ENCODE measurements at regions not wholly inside any gene's neighbourhood (a gene's known extent, or its start where the extent isn't known, plus 50 kb on each side); places are given as distances from the start of the nearest gene placed in this dataset.

DNA sequence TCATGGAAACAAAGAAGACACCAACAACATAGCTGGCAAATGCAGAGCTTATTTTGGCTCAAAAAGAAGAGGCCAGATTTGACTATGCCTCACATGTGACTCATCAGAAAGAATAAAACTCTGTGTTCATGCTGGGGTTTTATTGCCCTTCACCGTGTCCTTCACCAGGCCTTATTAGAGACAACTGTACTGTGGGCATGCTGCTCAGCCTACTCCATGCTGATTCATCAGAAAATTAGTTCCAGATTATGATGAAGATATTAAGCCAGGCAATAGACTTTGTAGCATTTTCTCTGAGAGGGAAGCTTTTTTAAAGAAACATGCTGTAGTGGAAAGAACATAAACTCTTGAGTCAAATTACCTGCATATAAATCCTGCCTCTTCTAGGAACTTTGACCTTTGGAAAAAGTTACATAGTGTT lies 89.8 kb downstream of the CYB561 start (continued):
- no peak for TF ChIP-seq ZNF114 (CRISPR knock-in tag; IDR thresholded peaks at IDR 0.05)
- TF ChIP-seq, protein P1, sequence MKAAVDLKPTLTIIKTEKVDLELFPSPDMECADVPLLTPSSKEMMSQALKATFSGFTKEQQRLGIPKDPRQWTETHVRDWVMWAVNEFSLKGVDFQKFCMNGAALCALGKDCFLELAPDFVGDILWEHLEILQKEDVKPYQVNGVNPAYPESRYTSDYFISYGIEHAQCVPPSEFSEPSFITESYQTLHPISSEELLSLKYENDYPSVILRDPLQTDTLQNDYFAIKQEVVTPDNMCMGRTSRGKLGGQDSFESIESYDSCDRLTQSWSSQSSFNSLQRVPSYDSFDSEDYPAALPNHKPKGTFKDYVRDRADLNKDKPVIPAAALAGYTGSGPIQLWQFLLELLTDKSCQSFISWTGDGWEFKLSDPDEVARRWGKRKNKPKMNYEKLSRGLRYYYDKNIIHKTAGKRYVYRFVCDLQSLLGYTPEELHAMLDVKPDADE (IDR thresholded peaks at IDR 0.05): no peak
- TF ChIP-seq EZH2 (IDR thresholded peaks at IDR 0.05; ENCODE audit: low read depth, unreplicated experiment): no peak
- no peak for TF ChIP-seq ZNF331 (CRISPR knock-in tag; IDR thresholded peaks at IDR 0.05; ENCODE audit: low read depth)

DNA sequence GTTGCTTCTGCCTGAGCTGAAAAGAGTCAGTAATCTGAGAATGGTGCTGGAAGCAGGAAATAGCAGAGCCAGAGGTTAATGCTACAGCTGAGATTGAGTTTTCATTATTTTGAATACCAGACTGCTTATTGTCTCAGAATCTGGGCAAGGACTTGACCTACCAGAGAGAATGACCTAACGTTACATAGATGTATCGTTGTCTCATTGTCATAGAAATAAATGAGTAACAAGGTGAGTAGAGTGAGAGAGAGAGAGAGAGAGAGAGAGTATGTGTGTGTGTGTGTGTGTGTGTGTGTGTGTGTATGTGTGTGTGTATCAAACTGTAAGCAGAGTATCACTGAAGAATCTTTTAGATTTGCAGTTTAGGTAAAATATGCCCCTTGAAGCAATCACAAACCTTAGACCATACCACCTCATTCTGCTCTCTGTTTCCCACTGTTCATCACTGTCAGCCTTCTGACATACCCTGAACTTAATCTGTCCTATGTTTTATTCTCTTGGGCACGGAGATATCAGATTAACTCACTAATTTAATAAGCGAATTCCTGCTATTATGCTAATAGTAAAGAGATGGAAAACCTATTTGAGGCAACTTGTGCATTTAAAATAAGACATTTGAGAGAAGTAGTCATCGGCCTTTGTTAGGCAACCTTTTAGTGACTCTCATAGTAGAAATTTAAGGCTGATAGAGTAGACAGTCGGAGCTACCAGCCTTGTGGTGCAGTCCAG lies 87.8 kb downstream of the CYB561 start:
- Histone ChIP-seq H3K9me2 (ENCODE audit: insufficient read depth) (0 out of 2 replicates have a peak, but pooled peaks cover 2% of the 10 kb centered on the region), H3K36me3 (ENCODE audit: insufficient read depth) (no peaks in the 10 kb centered on the region), H3K27ac (ENCODE audit: low read depth) (no peak overlapping the region), H3K4me3 (no peak overlapping the region), H2AFZ (no peak overlapping the region), H3K4me2 (no peak overlapping the region), H3K4me1 (ENCODE audit: insufficient read depth) (no peaks in the 10 kb centered on the region), H3F3A (replicated peaks; ENCODE audit: low read depth) (no peaks in the 10 kb centered on the region), H4K20me1 (replicated peaks; ENCODE audit: insufficient read depth) (no peaks in the 10 kb centered on the region), H3K79me2 (replicated peaks; ENCODE audit: insufficient read depth) (no peaks in the 10 kb centered on the region), H3K27me3 (ENCODE audit: insufficient read depth) (no peaks in the 10 kb centered on the region)
- peaks cover 6% of the 10 kb centered on the region; the same call in 2 of the 3 replicates for H3K9me3 Mint-ChIP-seq
- no peaks in the 10 kb centered on the region for H3K4me1 Mint-ChIP-seq
- DNase-seq (ENCODE audit: low spot score): no peak
- ATAC-seq: no peak
- no peak for TF ChIP-seq JUNB (IDR thresholded peaks at IDR 0.05; ENCODE audit: unreplicated experiment)
- TF ChIP-seq POLR2AphosphoS5 (IDR thresholded peaks at IDR 0.05; ENCODE audit: low read depth): no peak
- no peak overlapping the region for H3K27ac Mint-ChIP-seq
- H3K27me3 Mint-ChIP-seq (ENCODE audit: insufficient read depth, low read depth, poor library complexity): peaks cover 1% of the 10 kb centered on the region
- H3K36me3 Mint-ChIP-seq (ENCODE audit: low read depth): peaks cover 7% of the 10 kb centered on the region; the same call in 2 of the 3 replicates
- H3K4me3 Mint-ChIP-seq: no peak overlapping the region

DNA sequence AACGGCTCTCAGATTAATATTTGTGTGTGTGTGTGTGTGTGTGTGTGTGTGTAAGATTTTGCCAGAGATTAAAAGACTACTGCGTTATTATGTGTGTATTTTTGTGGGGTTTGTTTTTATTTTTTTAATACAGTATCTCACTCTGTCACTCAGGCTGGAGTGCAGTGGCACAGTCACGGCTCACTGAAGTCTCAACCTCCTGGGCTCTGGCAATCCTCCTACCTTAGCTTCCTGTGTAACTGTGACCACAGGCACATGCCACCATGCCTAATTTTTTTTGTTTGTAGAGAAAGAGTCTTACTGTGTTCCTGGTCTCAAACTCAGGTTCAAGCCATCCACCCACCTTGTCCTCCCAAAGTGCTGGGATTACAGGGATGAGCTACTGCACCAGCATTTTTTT lies 87.2 kb downstream of the CYB561 start:
- H3K36me3 ChIP-seq (ENCODE audit: insufficient read depth): no peaks in the 10 kb centered on the region
- no peaks in the 10 kb centered on the region for H3F3A ChIP-seq (replicated peaks; ENCODE audit: low read depth)
- DNase-seq (ENCODE audit: low spot score): no peak
- no peak overlapping the region for H3K4me3 ChIP-seq
- H3K4me3 Mint-ChIP-seq: no peak overlapping the region
- no peak overlapping the region for H2AFZ ChIP-seq
- peaks cover 6% of the 10 kb centered on the region; the same call in 2 of the 3 replicates for H3K9me3 Mint-ChIP-seq
- no peak overlapping the region for H3K27ac Mint-ChIP-seq
- no peaks in the 10 kb centered on the region for H3K4me1 ChIP-seq (ENCODE audit: insufficient read depth)
- no peak overlapping the region for H3K27ac ChIP-seq (ENCODE audit: low read depth)
- H3K9me2 ChIP-seq (ENCODE audit: insufficient read depth): 0 out of 2 replicates have a peak, but pooled peaks cover 2% of the 10 kb centered on the region
- no peaks in the 10 kb centered on the region for H3K27me3 ChIP-seq (ENCODE audit: insufficient read depth)
- peaks cover 7% of the 10 kb centered on the region; the same call in 2 of the 3 replicates for H3K36me3 Mint-ChIP-seq (ENCODE audit: low read depth)
- no peaks in the 10 kb centered on the region for H3K4me1 Mint-ChIP-seq
- H3K27me3 Mint-ChIP-seq (ENCODE audit: insufficient read depth, low read depth, poor library complexity): peaks cover 1% of the 10 kb centered on the region
- H4K20me1 ChIP-seq (replicated peaks; ENCODE audit: insufficient read depth): no peaks in the 10 kb centered on the region
- no peaks in the 10 kb centered on the region for H3K79me2 ChIP-seq (replicated peaks; ENCODE audit: insufficient read depth)
- no peak for ATAC-seq
- no peak overlapping the region for H3K4me2 ChIP-seq
- TF ChIP-seq NANOG (IDR thresholded peaks at IDR 0.05; ENCODE audit: borderline replicate concordance) (no peak), POLR2AphosphoS5 (IDR thresholded peaks at IDR 0.05; ENCODE audit: low read depth) (no peak), JUNB (IDR thresholded peaks at IDR 0.05; ENCODE audit: unreplicated experiment) (no peak), ZNF331 (CRISPR knock-in tag; IDR thresholded peaks at IDR 0.05; ENCODE audit: low read depth) (no peak)
- TF ChIP-seq, protein P2, sequence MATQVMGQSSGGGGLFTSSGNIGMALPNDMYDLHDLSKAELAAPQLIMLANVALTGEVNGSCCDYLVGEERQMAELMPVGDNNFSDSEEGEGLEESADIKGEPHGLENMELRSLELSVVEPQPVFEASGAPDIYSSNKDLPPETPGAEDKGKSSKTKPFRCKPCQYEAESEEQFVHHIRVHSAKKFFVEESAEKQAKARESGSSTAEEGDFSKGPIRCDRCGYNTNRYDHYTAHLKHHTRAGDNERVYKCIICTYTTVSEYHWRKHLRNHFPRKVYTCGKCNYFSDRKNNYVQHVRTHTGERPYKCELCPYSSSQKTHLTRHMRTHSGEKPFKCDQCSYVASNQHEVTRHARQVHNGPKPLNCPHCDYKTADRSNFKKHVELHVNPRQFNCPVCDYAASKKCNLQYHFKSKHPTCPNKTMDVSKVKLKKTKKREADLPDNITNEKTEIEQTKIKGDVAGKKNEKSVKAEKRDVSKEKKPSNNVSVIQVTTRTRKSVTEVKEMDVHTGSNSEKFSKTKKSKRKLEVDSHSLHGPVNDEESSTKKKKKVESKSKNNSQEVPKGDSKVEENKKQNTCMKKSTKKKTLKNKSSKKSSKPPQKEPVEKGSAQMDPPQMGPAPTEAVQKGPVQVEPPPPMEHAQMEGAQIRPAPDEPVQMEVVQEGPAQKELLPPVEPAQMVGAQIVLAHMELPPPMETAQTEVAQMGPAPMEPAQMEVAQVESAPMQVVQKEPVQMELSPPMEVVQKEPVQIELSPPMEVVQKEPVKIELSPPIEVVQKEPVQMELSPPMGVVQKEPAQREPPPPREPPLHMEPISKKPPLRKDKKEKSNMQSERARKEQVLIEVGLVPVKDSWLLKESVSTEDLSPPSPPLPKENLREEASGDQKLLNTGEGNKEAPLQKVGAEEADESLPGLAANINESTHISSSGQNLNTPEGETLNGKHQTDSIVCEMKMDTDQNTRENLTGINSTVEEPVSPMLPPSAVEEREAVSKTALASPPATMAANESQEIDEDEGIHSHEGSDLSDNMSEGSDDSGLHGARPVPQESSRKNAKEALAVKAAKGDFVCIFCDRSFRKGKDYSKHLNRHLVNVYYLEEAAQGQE (IDR thresholded peaks at IDR 0.05; ENCODE audit: unreplicated experiment): no peak
